Heart left ventricle (tissue), 13 donors: ENCODE measurements at regions not wholly inside any gene's neighbourhood (a gene's known extent, or its start where the extent isn't known, plus 50 kb on each side); places are given as distances from the start of the nearest gene placed in this dataset.

ENCODE experiments used
- POLR2A ChIP-seq, 2 donors: fragments of 450-650 bp; IDR thresholded peaks; one replicate each; pipeline ENCODE4 v1.6.1; 2017; ENCODE audit warnings: antibody characterized with exemption in 2 of 2, mild to moderate bottlenecking in 2 of 2, moderate library complexity in 2 of 2
- TF ChIP-seq, protein P1 (sequence below), 12 donors: fragments of 200-600 bp; sonication (generic) in 4 of 12; IDR thresholded peaks; one replicate each; pipeline versions ENCODE4 v1.5.0 to v1.8.0; 2018 to 2022; ENCODE audit warnings: antibody characterized with exemption in 12 of 12, mild to moderate bottlenecking in 5 of 12
- donor health status: ischemic (EF 13 %, LVEDD 7.1; RV severe dilation, severe dysfunction).
- donor health status: DM: no; HTN: yes; CAD: no.
- donor health status: DM: no; HTN: no; CAD: no.
- donor health status: ischemic (EF 25% LVEDD 6.9; RV normal size, moderate dysfunction).
- donor health status: ischemic (EF 25% LVEDD 5.7; RV mildly dilated, moderate dysfunction).
- donor health status: ischemic (EF 35%, LVEDD 5.7; RV mildly dilated, moderate dysfunction).
- donor health status: nonischemic (EF 11% LVEDD 7.7; RV severe dilation, severe dysfunction).
- donor health status: DM: yes; HTN: yes; CAD: no.
- donor health status: PGD.
- donor health status: ischemic (EF 29% LVEDD 5.4; RV normal size, mild dysfunction).
- donor health status: nonischemic (EF 23%, LVEDD 6.1; RV moderate dilation, normal function).

DNA sequence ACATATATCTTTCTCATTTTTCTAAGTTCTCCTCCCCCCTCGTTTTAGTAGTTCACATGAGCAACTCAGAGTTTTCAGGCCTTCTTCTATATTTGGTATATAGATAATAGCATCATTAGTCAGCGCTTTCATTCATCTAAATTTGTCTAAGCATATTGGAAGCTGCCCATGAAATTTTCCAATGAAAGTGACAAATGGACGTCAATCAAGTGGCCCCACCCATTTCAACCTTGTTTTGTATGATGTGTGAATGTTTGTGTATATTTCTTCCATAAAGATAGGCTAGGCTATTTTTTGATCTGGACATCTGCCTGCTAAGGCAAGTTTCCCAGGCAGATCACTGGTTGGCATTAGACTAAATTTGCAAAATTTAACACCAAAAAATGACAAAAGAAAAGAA lies 104.0 kb upstream of the SSBP2 start:
- TF ChIP-seq, protein P1, sequence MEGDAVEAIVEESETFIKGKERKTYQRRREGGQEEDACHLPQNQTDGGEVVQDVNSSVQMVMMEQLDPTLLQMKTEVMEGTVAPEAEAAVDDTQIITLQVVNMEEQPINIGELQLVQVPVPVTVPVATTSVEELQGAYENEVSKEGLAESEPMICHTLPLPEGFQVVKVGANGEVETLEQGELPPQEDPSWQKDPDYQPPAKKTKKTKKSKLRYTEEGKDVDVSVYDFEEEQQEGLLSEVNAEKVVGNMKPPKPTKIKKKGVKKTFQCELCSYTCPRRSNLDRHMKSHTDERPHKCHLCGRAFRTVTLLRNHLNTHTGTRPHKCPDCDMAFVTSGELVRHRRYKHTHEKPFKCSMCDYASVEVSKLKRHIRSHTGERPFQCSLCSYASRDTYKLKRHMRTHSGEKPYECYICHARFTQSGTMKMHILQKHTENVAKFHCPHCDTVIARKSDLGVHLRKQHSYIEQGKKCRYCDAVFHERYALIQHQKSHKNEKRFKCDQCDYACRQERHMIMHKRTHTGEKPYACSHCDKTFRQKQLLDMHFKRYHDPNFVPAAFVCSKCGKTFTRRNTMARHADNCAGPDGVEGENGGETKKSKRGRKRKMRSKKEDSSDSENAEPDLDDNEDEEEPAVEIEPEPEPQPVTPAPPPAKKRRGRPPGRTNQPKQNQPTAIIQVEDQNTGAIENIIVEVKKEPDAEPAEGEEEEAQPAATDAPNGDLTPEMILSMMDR (IDR thresholded peaks at IDR 0.05): no peak
- no peak for TF ChIP-seq POLR2A (IDR thresholded peaks at IDR 0.05)
